ENCODE measurements at regions not wholly inside any gene's neighbourhood (a gene's known extent, or its start where the extent isn't known, plus 50 kb on each side); places are given as distances from the start of the nearest gene placed in this dataset.
"Not testable (repeated sequence)": the region's sequence is repeated elsewhere in the genome, so short reads cannot be mapped to it uniquely, and the experiment has no call there.

DNA sequence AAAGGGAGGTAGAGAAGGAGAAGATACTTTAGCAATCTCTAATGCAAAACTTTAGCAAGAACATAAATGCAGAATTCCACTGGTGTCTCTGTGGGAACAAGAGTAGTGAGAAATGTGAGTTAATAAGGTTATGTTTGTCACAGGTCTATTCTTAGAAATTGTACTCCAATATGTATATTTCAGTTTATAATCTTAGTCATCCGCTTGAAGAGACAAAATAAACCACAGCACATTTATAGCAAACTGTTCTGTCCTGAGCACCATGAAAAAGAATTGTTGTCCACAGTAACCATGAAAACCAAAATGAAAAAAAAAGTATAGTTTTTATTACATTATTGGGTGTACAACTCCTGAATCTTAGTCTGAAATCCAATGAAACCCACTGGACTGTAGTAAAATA lies 93.6 kb upstream of the TSLP start:
- DNase-seq = no peak
- no peak overlapping the region for H3K27ac ChIP-seq
- in situ Hi-C loops (cut with HindIII; ENCODE audit: low pct_ligation_motif_present, low sequenced_read_pairs) = no loop called here
- H3K27me3 ChIP-seq (replicated peaks) = no peaks in the 10 kb centered on the region
- TF ChIP-seq, protein P1, sequence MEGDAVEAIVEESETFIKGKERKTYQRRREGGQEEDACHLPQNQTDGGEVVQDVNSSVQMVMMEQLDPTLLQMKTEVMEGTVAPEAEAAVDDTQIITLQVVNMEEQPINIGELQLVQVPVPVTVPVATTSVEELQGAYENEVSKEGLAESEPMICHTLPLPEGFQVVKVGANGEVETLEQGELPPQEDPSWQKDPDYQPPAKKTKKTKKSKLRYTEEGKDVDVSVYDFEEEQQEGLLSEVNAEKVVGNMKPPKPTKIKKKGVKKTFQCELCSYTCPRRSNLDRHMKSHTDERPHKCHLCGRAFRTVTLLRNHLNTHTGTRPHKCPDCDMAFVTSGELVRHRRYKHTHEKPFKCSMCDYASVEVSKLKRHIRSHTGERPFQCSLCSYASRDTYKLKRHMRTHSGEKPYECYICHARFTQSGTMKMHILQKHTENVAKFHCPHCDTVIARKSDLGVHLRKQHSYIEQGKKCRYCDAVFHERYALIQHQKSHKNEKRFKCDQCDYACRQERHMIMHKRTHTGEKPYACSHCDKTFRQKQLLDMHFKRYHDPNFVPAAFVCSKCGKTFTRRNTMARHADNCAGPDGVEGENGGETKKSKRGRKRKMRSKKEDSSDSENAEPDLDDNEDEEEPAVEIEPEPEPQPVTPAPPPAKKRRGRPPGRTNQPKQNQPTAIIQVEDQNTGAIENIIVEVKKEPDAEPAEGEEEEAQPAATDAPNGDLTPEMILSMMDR (IDR thresholded peaks at IDR 0.05; ENCODE audit: low read depth, low read length, missing control alignments) = no peak
- H3K4me3 ChIP-seq (ENCODE audit: low read depth, low read length) = no peak overlapping the region
- no peaks in the 10 kb centered on the region for H3K36me3 ChIP-seq (replicated peaks)

GRCh38 chr5:110985882-110986281 lies 85.6 kb upstream of the TSLP start:
- H3K27me3 ChIP-seq (replicated peaks) = not testable (repeated sequence)

DNA sequence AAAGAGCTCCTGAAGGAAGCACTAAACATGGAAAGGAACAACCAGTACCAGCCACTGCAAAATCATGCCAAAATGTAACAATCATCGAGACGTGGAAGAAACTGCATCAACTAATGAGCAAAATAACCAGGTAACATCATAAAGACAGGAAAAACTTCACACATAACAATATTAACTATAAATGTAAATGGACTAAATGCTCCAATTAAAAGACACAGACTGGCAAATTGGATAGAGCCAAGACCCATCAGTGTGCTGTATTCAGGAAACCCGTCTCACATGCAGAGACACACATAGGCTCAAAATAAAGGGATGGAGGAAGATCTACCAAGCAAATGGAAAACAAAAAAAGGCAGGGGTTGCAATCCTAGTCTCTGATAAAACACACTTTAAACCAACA lies 83.9 kb upstream of the TSLP start:
- H3K4me3 ChIP-seq (ENCODE audit: low read depth, low read length); H3K36me3 ChIP-seq (replicated peaks); in situ Hi-C loops (cut with HindIII; ENCODE audit: low pct_ligation_motif_present, low sequenced_read_pairs); H3K27me3 ChIP-seq (replicated peaks); DNase-seq; H3K27ac ChIP-seq: not testable (repeated sequence)

More at GRCh38 chr5:110985882-110986281, 85.6 kb upstream of the TSLP start:
- H3K4me3 ChIP-seq (ENCODE audit: low read depth, low read length); H3K27ac ChIP-seq; H3K36me3 ChIP-seq (replicated peaks); DNase-seq; in situ Hi-C loops (cut with HindIII; ENCODE audit: low pct_ligation_motif_present, low sequenced_read_pairs): not testable (repeated sequence)

DNA sequence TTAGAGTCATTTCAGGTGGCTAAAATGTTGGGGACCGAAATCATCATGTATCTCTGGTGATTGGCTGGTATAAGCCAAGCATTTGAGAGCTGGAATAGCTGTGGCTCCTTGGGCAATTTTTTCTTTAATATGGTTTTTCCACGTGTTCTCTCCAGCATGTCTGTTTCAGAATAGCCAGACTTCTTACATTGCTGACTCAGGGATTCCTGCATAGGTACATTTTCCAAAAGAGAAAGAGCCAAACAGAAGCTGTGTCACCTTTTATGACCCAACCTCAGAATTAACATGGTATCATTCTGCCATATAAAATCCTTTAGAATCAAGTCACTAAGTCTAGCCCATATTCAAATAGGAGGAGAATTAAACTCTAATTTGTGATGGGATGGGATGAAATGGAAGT lies 74.8 kb upstream of the TSLP start:
- DNase-seq = no peak
- no peaks in the 10 kb centered on the region for H3K36me3 ChIP-seq (replicated peaks)
- H3K4me3 ChIP-seq (ENCODE audit: low read depth, low read length) = no peak overlapping the region
- no peaks in the 10 kb centered on the region for H3K27me3 ChIP-seq (replicated peaks)
- in situ Hi-C loops (cut with HindIII; ENCODE audit: low pct_ligation_motif_present, low sequenced_read_pairs) = no loop called here
- H3K27ac ChIP-seq = no peak overlapping the region
- TF ChIP-seq, protein P1 (IDR thresholded peaks at IDR 0.05; ENCODE audit: low read depth, low read length, missing control alignments) = no peak

DNA sequence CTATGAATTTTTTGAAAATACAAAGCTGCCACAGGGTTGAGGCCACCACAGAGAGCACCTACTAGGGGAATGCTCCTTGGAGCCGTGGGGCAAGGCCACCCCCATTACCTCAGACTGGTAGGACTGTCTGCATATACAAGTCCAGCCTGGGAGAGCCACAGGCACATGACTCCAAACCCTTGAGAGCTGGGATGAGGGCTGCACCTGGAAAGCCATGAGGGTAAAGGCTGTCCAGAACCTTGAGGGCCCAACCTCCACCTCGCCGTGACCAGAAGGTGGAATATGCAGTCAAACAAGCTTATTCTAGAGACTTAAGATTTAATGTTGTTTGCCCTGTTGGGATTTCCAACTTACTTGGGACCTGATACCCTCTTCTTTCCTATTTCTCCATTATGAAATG lies 69.5 kb upstream of the TSLP start:
- Histone ChIP-seq H3K36me3 (replicated peaks) (no peaks in the 10 kb centered on the region), H3K27ac (no peak overlapping the region), H3K4me3 (ENCODE audit: low read depth, low read length) (no peak overlapping the region), H3K27me3 (replicated peaks) (no peaks in the 10 kb centered on the region)
- TF ChIP-seq, protein P1 (IDR thresholded peaks at IDR 0.05; ENCODE audit: low read depth, low read length, missing control alignments) = no peak
- no peak for DNase-seq
- in situ Hi-C loops (cut with HindIII; ENCODE audit: low pct_ligation_motif_present, low sequenced_read_pairs) = no loop called here

DNA sequence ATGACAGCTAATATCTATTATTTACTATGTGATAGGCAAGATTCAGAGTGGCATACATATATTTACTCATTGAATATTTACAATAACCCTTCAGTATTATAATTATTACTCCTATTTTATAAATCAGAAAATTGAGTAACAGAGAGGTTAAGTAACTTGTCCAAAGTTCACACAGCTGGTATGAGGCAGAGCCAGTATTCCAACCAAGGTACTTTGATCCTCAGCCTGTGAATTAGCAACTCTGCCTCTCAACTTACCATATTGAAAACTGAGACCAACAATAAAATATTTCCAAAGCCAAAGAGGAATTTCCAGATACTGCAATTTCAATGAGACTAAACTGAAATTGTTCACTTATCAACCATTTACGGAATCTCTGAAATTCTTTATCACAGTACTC lies 67.9 kb upstream of the TSLP start:
- H3K27me3 ChIP-seq (replicated peaks) = no peaks in the 10 kb centered on the region
- in situ Hi-C loops (cut with HindIII; ENCODE audit: low pct_ligation_motif_present, low sequenced_read_pairs) = no loop called here
- no peak overlapping the region for H3K27ac ChIP-seq
- no peaks in the 10 kb centered on the region for H3K36me3 ChIP-seq (replicated peaks)
- TF ChIP-seq, protein P1 (IDR thresholded peaks at IDR 0.05; ENCODE audit: low read depth, low read length, missing control alignments) = no peak
- no peak overlapping the region for H3K4me3 ChIP-seq (ENCODE audit: low read depth, low read length)
- no peak for DNase-seq

GRCh38 chr5:111004291-111004690 lies 67.2 kb upstream of the TSLP start:
- H3K27ac ChIP-seq = no peak overlapping the region
- TF ChIP-seq, protein P1 (IDR thresholded peaks at IDR 0.05; ENCODE audit: low read depth, low read length, missing control alignments) = no peak
- in situ Hi-C loops (cut with HindIII; ENCODE audit: low pct_ligation_motif_present, low sequenced_read_pairs) = no loop called here

More at GRCh38 chr5:111004291-111004690, 67.2 kb upstream of the TSLP start:
- H3K27me3 ChIP-seq (replicated peaks) = no peaks in the 10 kb centered on the region
- H3K36me3 ChIP-seq (replicated peaks) = no peaks in the 10 kb centered on the region
- DNase-seq = no peak
- H3K4me3 ChIP-seq (ENCODE audit: low read depth, low read length) = no peak overlapping the region

All from brain microvascular endothelial cell (primary cell).